ENCODE measurements at regions not wholly inside any gene's neighbourhood (a gene's known extent, or its start where the extent isn't known, plus 50 kb on each side); places are given as distances from the start of the nearest gene placed in this dataset.

GRCh38 chr1:30808067-30808662, 50.6 kb upstream of the LAPTM5 start:
- Histone ChIP-seq H3K9me3 (ENCODE audit: control insufficient read depth, low read depth, low read length) (no peaks in the 10 kb centered on the region), H3K79me1 (ENCODE audit: insufficient read depth, low read depth, low read length, poor library complexity, severe bottlenecking) (no peaks in the 10 kb centered on the region), H4K20me1 (ENCODE audit: control insufficient read depth, insufficient read depth, insufficient read length) (no peaks in the 10 kb centered on the region), H3K4ac (ENCODE audit: low read depth, low read length) (no peak overlapping the region), H2AK5ac (ENCODE audit: insufficient read length, low read length) (no peak overlapping the region), H2AFZ (ENCODE audit: low read length) (no peak overlapping the region), H3K56ac (ENCODE audit: insufficient read length, low read depth, low read length) (no peak overlapping the region), H2BK12ac (ENCODE audit: insufficient read length, low read depth, low read length) (no peak overlapping the region), H2BK5ac (ENCODE audit: insufficient read length, low read length) (no peak overlapping the region), H3K79me2 (ENCODE audit: insufficient read depth, low read length) (no peaks in the 10 kb centered on the region), H3K23me2 (ENCODE audit: insufficient read length, low read depth, low read length, poor library complexity, severe bottlenecking) (no peaks in the 10 kb centered on the region), H3K9ac (ENCODE audit: extremely low read depth, insufficient read length, low read length) (no peak overlapping the region), H4K8ac (replicated peaks; ENCODE audit: insufficient read length, low read depth, low read length) (no peak overlapping the region), H3K23ac (ENCODE audit: insufficient read length, low read depth, low read length) (no peak overlapping the region), H4K91ac (ENCODE audit: insufficient read length, low read depth, low read length) (no peak overlapping the region), H2BK20ac (ENCODE audit: low read depth, low read length, poor library complexity, severe bottlenecking) (no peak overlapping the region), H4K5ac (ENCODE audit: insufficient read length, low read depth, low read length) (no peak overlapping the region), H2BK120ac (ENCODE audit: low read depth, low read length, poor library complexity, severe bottlenecking) (no peak overlapping the region), H3K18ac (ENCODE audit: insufficient read length, low read depth, low read length) (no peak overlapping the region), H3T11ph (ENCODE audit: low read length) (no peak overlapping the region), H3K27ac (ENCODE audit: insufficient read length, low read depth, low read length) (no peak overlapping the region), H3K27me3 (ENCODE audit: insufficient read depth, low read length) (no peaks in the 10 kb centered on the region), H3K14ac (ENCODE audit: insufficient read depth, low read length) (no peak overlapping the region), H2BK15ac (ENCODE audit: low read depth, low read length) (no peak overlapping the region), H3K4me1 (ENCODE audit: insufficient read depth, low read length) (peaks cover 9% of the 10 kb centered on the region; the same call in 1 of the 2 replicates), H3K4me2 (ENCODE audit: insufficient read depth, insufficient read length, low read length) (no peak overlapping the region)
- TF ChIP-seq CTCF (conservative IDR thresholded peaks at IDR 0.05) = no peak
- H3K36me3 Mint-ChIP-seq (ENCODE audit: insufficient read depth in 1 of 3, low read depth in 3 of 3) = no peaks in the 10 kb centered on the region
- H3K27ac Mint-ChIP-seq = 0 out of 7 replicates have a peak overlapping the region, but pooled peaks of 1 of the 3 experiments have one; percentile 16
- DNase-seq = no peak
- peaks cover 13% of the 10 kb centered on the region for H3K27me3 Mint-ChIP-seq (ENCODE audit: low read depth)
- H3K4me1 Mint-ChIP-seq = peaks cover 61% of the 10 kb centered on the region in 2 experiments
- no peaks in the 10 kb centered on the region for H3K9me3 Mint-ChIP-seq
- no peak overlapping the region; a peak in 2 of 5 replicates for H3K4me3 Mint-ChIP-seq
- no CpG with 5 or more reads among the region's 3 CpGs for WGBS (ENCODE audit: extremely low coverage, insufficient read length, low lambda C conversion rate)

All from H9 (cell line).